Colonic mucosa (tissue), 4 donors: ENCODE measurements at regions not wholly inside any gene's neighbourhood (a gene's known extent, or its start where the extent isn't known, plus 50 kb on each side); places are given as distances from the start of the nearest gene placed in this dataset.

Experiments
- DNase-seq: peaks from one replicate; pipeline ENCODE4 v3.0.0-alpha.2; 2020
- H3K27ac ChIP-seq: fragments of 200-600 bp; one replicate; pipeline ENCODE4 v1.8.0; 2021
- H3K27me3 ChIP-seq: fragments of 200-600 bp; one replicate; pipeline ENCODE4 v1.8.0; 2021
- H3K36me3 ChIP-seq: fragments of 200-600 bp; one replicate; pipeline ENCODE4 v1.8.0; 2021
- H3K4me1 ChIP-seq: fragments of 200-600 bp; one replicate; pipeline ENCODE4 v1.8.0; 2021; ENCODE audit warnings: mild to moderate bottlenecking
- H3K4me3 ChIP-seq: fragments of 200-600 bp; one replicate; pipeline ENCODE4 v1.8.0; 2021
- H3K9ac ChIP-seq, 2 donors: one replicate each; pipeline ENCODE4 v1.7.0; 2013; ENCODE audit warnings: control low read depth in 2 of 2, low read depth in 2 of 2, low read length in 2 of 2
- H3K9me3 ChIP-seq: fragments of 200-600 bp; one replicate; pipeline ENCODE4 v1.8.0; 2021
- intact Hi-C: fragments of 100-400 bp; cut with DNase I; formaldehyde crosslinking; loops from one replicate; pipeline ENCODE4 v1.14.1; 2022
- TF ChIP-seq, protein P1 (sequence below): fragments of 200-600 bp; IDR thresholded peaks from one replicate; pipeline ENCODE4 v1.8.0; 2022; ENCODE audit warnings: antibody characterized with exemption, mild to moderate bottlenecking
- donor health status: healthy.
- donor health status: DM: no; HTN: no; CAD: no.
- donor health status: DM: no; HTN: no; CAD: no.

DNA sequence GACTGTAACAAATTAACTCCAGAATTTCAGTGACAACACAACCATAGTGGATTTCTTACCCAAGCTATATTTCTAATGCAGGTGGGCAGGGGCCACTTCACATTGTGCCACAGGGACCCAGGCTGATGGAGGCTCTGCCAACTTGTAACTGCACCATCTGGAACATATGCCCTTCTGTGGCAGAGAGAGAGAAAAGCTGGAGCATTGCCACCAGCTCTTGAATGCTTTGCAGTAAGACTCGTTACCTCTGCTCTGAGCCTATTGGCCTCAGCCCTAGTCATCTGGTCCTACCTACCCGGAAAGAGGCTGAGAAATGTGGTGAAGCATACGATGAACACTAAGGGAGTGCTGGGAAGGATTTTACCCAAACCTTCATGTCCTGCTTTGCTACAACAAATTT is 587.1 kb downstream of the ZNF385D start:
- H3K4me1 ChIP-seq: no peaks in the 10 kb centered on the region

DNA sequence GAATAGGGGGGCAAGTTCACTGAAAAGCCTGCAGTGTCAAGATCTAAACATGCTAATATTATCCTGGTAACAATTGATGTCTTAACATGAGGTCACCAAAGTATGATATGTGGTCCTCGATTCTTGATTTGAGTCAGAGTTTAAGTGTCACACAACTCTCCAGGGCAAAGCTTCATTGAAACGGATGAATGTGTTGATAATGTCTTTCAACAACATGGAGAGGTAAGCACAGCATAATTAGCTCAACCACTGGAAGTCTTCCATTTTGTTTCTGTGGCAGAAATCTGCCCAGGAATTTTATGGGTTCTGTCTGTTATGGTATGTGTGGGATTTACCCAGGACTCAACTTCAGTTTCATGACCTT is 591.5 kb downstream of the ZNF385D start:
- H3K36me3 ChIP-seq: no peaks in the 10 kb centered on the region
- DNase-seq: no peak
- intact Hi-C loops: no loop called here

More for the DNA sequence above, 587.1 kb downstream of the ZNF385D start:
- H3K9ac ChIP-seq: no peak overlapping the region
- intact Hi-C loops: no loop called here
- H3K9me3 ChIP-seq: no peaks in the 10 kb centered on the region
- H3K27ac ChIP-seq: no peak overlapping the region
- TF ChIP-seq, protein P1, sequence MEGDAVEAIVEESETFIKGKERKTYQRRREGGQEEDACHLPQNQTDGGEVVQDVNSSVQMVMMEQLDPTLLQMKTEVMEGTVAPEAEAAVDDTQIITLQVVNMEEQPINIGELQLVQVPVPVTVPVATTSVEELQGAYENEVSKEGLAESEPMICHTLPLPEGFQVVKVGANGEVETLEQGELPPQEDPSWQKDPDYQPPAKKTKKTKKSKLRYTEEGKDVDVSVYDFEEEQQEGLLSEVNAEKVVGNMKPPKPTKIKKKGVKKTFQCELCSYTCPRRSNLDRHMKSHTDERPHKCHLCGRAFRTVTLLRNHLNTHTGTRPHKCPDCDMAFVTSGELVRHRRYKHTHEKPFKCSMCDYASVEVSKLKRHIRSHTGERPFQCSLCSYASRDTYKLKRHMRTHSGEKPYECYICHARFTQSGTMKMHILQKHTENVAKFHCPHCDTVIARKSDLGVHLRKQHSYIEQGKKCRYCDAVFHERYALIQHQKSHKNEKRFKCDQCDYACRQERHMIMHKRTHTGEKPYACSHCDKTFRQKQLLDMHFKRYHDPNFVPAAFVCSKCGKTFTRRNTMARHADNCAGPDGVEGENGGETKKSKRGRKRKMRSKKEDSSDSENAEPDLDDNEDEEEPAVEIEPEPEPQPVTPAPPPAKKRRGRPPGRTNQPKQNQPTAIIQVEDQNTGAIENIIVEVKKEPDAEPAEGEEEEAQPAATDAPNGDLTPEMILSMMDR: no peak
- no peaks in the 10 kb centered on the region for H3K36me3 ChIP-seq
- H3K27me3 ChIP-seq: no peaks in the 10 kb centered on the region
- DNase-seq: no peak
- H3K4me3 ChIP-seq: no peak overlapping the region

DNA sequence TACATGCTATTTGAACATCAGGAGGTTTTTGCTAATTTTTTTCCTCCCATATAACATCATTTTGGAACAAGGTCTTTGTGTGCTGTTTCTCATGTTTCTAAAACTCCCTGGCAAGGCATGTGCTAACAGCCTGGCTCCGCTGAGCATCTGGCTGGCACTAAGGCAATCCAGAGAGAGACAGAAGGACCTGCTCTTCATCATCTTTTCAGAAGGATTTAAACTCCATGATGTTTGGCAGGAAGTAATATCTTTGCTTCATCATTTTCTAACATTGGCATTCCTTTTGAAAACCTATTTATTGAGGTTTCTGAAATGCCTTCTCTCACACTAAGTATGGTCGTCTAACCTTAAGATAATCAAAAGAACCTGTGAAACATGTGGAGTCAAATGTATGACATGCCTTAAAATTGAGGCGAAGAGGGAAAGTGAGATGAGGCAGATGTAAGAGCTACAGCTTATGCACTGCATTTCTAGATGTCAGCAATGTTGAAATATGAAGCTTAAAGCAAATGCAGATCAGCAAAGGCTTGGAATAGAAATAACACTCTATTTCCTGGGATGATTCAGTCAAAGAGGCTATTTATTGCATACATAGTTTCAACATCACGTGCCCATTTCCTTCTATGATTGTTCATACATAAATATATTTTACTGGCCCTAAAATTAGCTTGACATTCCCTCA is 592.0 kb downstream of the ZNF385D start:
- Histone ChIP-seq H3K27ac (no peak overlapping the region), H3K4me1 (no peaks in the 10 kb centered on the region), H3K9ac (no peak overlapping the region), H3K36me3 (no peaks in the 10 kb centered on the region), H3K9me3 (no peaks in the 10 kb centered on the region), H3K4me3 (no peak overlapping the region), H3K27me3 (no peaks in the 10 kb centered on the region)
- TF ChIP-seq, protein P1: no peak
- intact Hi-C loops: no loop called here
- no peak for DNase-seq

More for the DNA sequence above, 591.5 kb downstream of the ZNF385D start:
- H3K9ac ChIP-seq: no peak overlapping the region
- TF ChIP-seq, protein P1: no peak
- H3K4me1 ChIP-seq: no peaks in the 10 kb centered on the region
- H3K27ac ChIP-seq: no peak overlapping the region
- no peaks in the 10 kb centered on the region for H3K9me3 ChIP-seq
- no peaks in the 10 kb centered on the region for H3K27me3 ChIP-seq
- no peak overlapping the region for H3K4me3 ChIP-seq

DNA sequence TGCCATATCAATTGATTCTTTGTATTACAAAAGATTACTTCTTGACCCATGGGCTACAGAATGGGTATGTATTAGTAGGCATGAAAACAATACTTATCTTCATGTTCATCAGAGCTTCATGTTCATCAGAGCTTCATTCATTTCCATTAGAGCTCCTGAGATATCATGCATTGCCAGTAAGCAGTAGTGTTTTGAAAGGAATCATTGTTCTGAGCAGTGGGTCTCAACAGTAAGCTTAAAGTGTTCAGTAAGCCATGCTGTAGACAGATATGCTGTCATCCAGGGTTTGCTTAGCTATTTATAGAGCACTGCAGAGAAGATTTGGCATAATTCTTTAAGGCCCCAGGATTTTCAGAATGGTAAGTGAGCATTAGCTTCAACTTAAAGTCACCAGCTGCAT is 596.1 kb downstream of the ZNF385D start:
- TF ChIP-seq, protein P1: no peak
- H3K9me3 ChIP-seq: no peaks in the 10 kb centered on the region
- no peak for DNase-seq

DNA sequence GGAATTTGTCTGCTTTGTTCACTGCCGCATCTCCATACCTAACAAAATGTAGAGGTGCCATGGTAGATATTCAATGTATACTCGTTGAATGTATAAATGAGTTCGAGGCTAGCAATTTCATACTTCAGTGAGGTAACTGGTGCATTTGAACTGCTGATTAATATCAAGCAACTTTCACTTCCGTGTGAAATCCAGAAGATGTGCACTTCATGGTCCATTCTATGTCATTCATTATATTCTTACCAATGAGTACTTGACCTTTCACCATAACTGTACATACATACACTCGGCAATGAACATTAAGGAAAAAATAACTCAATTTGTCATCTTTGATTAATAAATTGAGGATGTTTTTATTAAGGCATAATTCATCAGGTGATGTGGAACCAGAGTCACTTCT is 598.5 kb downstream of the ZNF385D start:
- no peak for DNase-seq
- H3K4me1 ChIP-seq: no peaks in the 10 kb centered on the region
- TF ChIP-seq, protein P1: no peak
- H3K36me3 ChIP-seq: no peaks in the 10 kb centered on the region
- H3K9me3 ChIP-seq: no peaks in the 10 kb centered on the region
- no peak overlapping the region for H3K4me3 ChIP-seq
- no peak overlapping the region for H3K9ac ChIP-seq
- no peak overlapping the region for H3K27ac ChIP-seq
- no peaks in the 10 kb centered on the region for H3K27me3 ChIP-seq
- intact Hi-C loops: no loop called here

More for the DNA sequence above, 596.1 kb downstream of the ZNF385D start:
- no peaks in the 10 kb centered on the region for H3K4me1 ChIP-seq
- no peaks in the 10 kb centered on the region for H3K27me3 ChIP-seq
- H3K9ac ChIP-seq: no peak overlapping the region
- intact Hi-C loops: no loop called here
- H3K4me3 ChIP-seq: no peak overlapping the region
- no peaks in the 10 kb centered on the region for H3K36me3 ChIP-seq
- H3K27ac ChIP-seq: no peak overlapping the region
